T-helper 1 cell treated with Interleukin-12 subunit alpha and Interleukin-12 subunit beta and Interleukin-4 antibody, amounts not matched to agents 30 μg/mL and 1 μg/mL, for 36 hours (primary cell): ENCODE measurements at regions not wholly inside any gene's neighbourhood (a gene's known extent, or its start where the extent isn't known, plus 50 kb on each side); places are given as distances from the start of the nearest gene placed in this dataset.

Source experiments
- H3K27ac Mint-ChIP-seq: one replicate; pipeline ENCODE4 v1.8.0; 2021; ENCODE audit warnings: mild to moderate bottlenecking, mixed read lengths
- H3K27me3 Mint-ChIP-seq: one replicate; pipeline ENCODE4 v1.8.0; 2021; ENCODE audit warnings: low read depth, mixed read lengths
- H3K36me3 Mint-ChIP-seq: one replicate; pipeline ENCODE4 v1.8.0; 2021; ENCODE audit warnings: low read depth, mixed read lengths
- H3K4me1 Mint-ChIP-seq: one replicate; pipeline ENCODE4 v1.8.0; 2021; ENCODE audit warnings: low read depth, mixed read lengths
- H3K4me3 Mint-ChIP-seq: one replicate; pipeline ENCODE4 v1.8.0; 2021; ENCODE audit warnings: mild to moderate bottlenecking, moderate library complexity, mixed read lengths
- H3K9me3 Mint-ChIP-seq: one replicate; pipeline ENCODE4 v1.8.0; 2021; ENCODE audit warnings: mixed read lengths

GRCh38 chr21:14857529-14857928 lies 207.3 kb downstream of the NRIP1 start:
- H3K4me1 Mint-ChIP-seq, result no peaks in the 10 kb centered on the region
- no peak overlapping the region for H3K27ac Mint-ChIP-seq

DNA sequence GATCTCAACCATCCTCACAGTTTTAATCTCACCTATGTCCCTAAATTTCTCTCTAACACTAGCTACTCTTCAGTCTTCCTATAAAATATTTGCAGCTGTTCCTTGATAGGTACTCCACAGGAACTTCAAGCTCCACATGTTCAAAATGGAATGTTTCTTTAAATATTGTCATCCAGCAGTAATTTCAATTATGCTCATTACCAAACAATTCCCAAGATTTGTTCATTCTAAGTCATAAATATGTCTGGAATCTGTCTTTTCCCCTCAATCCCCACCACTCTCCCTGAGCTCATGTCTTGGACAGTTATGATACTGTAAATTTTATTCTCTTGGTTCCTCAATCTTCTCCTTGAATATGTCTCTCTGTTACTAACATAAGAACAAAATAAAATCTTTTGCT lies 214.4 kb downstream of the NRIP1 start:
- Mint-ChIP-seq H3K27me3 (no peaks in the 10 kb centered on the region), H3K36me3 (no peaks in the 10 kb centered on the region), H3K9me3 (peaks cover 19% of the 10 kb centered on the region), H3K27ac (no peak overlapping the region), H3K4me1 (no peaks in the 10 kb centered on the region), H3K4me3 (no peak overlapping the region)

More at GRCh38 chr21:14857529-14857928, 207.3 kb downstream of the NRIP1 start:
- Mint-ChIP-seq H3K27me3 (no peaks in the 10 kb centered on the region), H3K4me3 (no peak overlapping the region), H3K9me3 (peaks cover 5% of the 10 kb centered on the region), H3K36me3 (no peaks in the 10 kb centered on the region)

DNA sequence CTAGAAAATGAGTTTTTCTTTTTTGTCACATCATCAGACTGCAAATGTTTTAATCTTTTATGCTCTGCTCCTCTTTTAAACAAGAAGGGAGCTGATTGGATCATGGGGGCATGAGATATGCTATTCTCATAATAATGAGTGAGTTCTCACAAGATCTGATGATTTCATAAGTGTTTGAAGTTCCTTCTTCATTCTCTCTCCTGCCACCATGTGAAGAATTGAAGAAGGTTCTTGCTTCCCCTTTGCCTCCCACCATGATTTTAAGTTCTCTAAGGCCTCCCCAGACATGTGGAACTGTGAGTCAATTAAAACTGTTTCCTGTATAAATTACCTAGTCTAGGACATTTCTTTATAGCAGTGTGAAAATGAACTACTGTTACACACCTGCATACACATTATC lies 218.2 kb downstream of the NRIP1 start:
- Mint-ChIP-seq H3K4me3 (no peak overlapping the region), H3K27me3 (no peaks in the 10 kb centered on the region), H3K27ac (no peak overlapping the region), H3K4me1 (no peaks in the 10 kb centered on the region), H3K9me3 (peaks cover 23% of the 10 kb centered on the region), H3K36me3 (no peaks in the 10 kb centered on the region)

GRCh38 chr21:14844001-14844400 lies 220.8 kb downstream of the NRIP1 start:
- Mint-ChIP-seq H3K4me3 (no peak overlapping the region), H3K27me3 (peaks cover 4% of the 10 kb centered on the region), H3K4me1 (no peaks in the 10 kb centered on the region), H3K9me3 (peaks cover 23% of the 10 kb centered on the region), H3K27ac (no peak overlapping the region), H3K36me3 (no peaks in the 10 kb centered on the region)

GRCh38 chr21:14842601-14843000 lies 222.2 kb downstream of the NRIP1 start:
- Mint-ChIP-seq H3K27me3 (peaks cover 4% of the 10 kb centered on the region), H3K36me3 (no peaks in the 10 kb centered on the region), H3K4me3 (no peak overlapping the region), H3K4me1 (no peaks in the 10 kb centered on the region), H3K9me3 (peaks cover 19% of the 10 kb centered on the region), H3K27ac (no peak overlapping the region)

DNA sequence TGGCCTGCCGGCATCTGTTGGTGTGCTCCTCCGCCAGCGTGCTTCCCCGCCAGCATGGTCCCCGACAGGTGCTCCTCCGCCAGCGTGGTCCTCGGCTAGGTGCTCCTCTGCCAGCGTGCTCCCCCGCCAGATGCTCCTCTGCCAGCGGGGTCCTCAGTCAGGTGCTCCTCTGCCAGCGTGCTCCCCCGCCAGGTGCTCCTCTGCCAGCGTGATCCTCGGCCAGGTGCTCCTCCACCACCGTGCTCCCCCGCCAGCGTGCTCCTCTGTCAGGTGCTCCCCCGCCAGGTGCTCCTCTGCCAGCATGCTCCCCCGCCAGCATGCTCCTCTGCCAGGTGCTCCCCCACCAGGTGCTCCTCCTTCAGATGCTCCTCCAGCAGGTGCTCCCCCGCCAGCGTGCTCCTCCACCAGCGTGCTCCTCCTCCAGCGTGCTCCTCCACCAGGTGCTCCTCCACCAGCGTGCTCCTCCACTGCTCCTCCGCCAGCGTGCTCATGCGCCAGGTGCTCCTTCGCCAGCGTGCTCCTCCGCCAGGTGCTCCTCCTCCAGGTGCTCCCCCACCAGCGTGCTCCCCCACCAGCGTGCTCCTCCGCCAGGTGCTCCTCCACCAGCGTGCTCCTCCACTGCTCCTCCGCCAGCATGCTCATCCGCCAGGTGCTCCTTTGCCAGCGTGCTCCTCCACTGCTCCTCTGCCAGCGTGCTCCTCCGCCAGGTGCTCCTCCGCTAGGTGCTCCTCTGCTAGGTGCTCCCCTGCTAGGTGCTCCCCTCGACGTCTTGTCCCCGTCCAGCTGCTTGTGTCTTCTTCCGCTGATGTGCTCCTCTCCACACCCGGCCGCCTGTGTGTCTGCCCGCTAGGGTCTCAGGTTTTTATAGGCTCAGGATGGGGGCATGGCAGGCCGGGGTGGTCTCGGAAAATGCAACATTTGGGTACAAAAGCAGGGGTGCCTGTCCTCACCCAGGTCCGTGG lies 223.0 kb downstream of the NRIP1 start:
- Mint-ChIP-seq H3K4me1 (peaks cover 4% of the 10 kb centered on the region), H3K27ac (no peak overlapping the region), H3K4me3 (no peak overlapping the region), H3K36me3 (no peaks in the 10 kb centered on the region), H3K9me3 (peaks cover 16% of the 10 kb centered on the region), H3K27me3 (peaks cover 4% of the 10 kb centered on the region)

DNA sequence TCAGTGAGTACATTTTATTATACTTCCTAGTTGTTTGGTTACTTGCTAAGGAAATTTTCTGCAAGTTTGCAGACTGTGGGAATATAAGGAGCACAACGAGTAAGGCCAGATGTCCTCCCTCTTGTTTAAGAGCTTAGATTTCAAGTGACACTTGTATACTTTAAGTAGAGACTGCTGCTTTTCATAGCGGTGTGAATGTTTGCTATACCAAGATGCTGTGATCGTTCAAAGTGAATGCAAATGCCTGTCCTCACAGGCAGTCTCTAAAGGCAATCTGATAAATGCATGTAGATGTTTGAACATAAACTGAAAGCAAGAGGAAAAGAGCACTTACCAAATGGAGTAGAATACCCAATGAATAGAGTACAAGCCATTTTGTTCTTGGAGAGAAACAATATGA lies 226.4 kb downstream of the NRIP1 start:
- H3K9me3 Mint-ChIP-seq, result peaks cover 5% of the 10 kb centered on the region
- H3K36me3 Mint-ChIP-seq, result no peaks in the 10 kb centered on the region
- no peak overlapping the region for H3K4me3 Mint-ChIP-seq
- H3K27me3 Mint-ChIP-seq, result peaks cover 4% of the 10 kb centered on the region
- peaks cover 4% of the 10 kb centered on the region for H3K4me1 Mint-ChIP-seq
- no peak overlapping the region for H3K27ac Mint-ChIP-seq

GRCh38 chr21:14836950-14837349 lies 227.8 kb downstream of the NRIP1 start:
- Mint-ChIP-seq H3K27ac (no peak overlapping the region), H3K4me3 (no peak overlapping the region), H3K36me3 (no peaks in the 10 kb centered on the region), H3K27me3 (peaks cover 4% of the 10 kb centered on the region), H3K9me3 (no peaks in the 10 kb centered on the region), H3K4me1 (peaks cover 4% of the 10 kb centered on the region)

DNA sequence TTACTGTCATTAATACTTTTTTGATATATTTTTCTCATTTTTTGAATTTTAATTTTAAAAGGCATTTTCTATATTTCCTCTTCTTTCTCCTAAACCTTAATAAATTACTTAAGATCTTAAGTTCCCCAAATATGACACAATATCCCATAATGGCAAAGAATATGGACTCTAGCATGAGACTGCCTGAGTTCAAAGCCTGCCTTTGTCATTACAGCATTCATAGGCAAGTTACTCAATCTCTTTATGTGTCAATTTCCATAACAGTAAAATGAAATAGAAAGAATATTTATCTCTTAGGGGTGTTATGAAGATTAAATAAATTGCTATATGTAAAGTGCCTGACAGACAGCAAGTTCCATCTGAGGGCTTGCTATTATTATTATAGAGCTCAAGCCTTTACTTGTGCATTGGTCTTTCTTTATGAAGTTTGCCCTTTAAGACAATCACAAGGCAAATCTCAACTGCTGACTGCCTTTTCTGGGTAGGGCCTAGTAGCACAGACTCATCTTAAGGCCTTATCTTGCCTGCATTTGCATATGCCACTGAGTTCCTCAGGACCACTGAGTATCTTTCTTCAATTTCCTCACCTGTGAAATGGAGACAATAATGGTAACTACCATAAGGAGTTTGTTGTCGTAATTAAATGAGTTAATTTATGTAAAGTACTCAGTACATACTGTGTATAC lies 231.0 kb downstream of the NRIP1 start:
- Mint-ChIP-seq H3K4me3 (no peak overlapping the region), H3K27ac (no peak overlapping the region), H3K36me3 (no peaks in the 10 kb centered on the region), H3K9me3 (no peaks in the 10 kb centered on the region), H3K27me3 (no peaks in the 10 kb centered on the region), H3K4me1 (peaks cover 5% of the 10 kb centered on the region)

- no peaks in the 10 kb centered on the region for H3K27me3 Mint-ChIP-seq
- H3K36me3 Mint-ChIP-seq, result no peaks in the 10 kb centered on the region
- no peak overlapping the region for H3K4me3 Mint-ChIP-seq
- peaks cover 5% of the 10 kb centered on the region for H3K4me1 Mint-ChIP-seq
- H3K27ac Mint-ChIP-seq, result no peak overlapping the region
- H3K9me3 Mint-ChIP-seq, result no peaks in the 10 kb centered on the region
Observed at GRCh38 chr21:14833241-14833640, 231.6 kb downstream of the NRIP1 start.

DNA sequence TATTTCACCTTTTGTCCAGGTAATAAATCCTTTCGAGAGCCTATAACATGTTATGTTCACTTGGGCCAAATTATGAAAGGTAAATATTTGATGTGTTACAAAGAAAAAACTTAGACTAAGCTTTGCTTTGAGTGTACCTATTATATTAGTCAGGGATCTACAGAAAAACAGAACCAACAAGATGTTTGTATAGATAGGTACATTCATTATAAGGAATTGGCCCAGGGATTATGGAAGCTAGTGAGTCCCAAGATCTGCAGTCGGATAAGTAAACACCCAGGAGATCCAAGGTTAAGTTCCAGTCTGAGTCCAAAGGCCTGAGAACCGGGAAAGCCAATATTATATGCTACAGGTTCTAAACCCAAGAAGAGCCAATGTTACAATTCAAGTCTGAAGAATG lies 234.5 kb downstream of the NRIP1 start:
- Mint-ChIP-seq H3K36me3 (no peaks in the 10 kb centered on the region), H3K27me3 (no peaks in the 10 kb centered on the region), H3K9me3 (no peaks in the 10 kb centered on the region), H3K27ac (no peak overlapping the region), H3K4me1 (peaks cover 6% of the 10 kb centered on the region), H3K4me3 (no peak overlapping the region)

- no peak overlapping the region for H3K4me3 Mint-ChIP-seq
- H3K9me3 Mint-ChIP-seq, result no peaks in the 10 kb centered on the region
- H3K27me3 Mint-ChIP-seq, result no peaks in the 10 kb centered on the region
Observed at GRCh38 chr21:14829685-14830084, 235.1 kb downstream of the NRIP1 start.

GRCh38 chr21:14827468-14827867 lies 237.3 kb downstream of the NRIP1 start:
- Mint-ChIP-seq H3K27ac (no peak overlapping the region), H3K36me3 (no peaks in the 10 kb centered on the region), H3K4me1 (peaks cover 6% of the 10 kb centered on the region), H3K9me3 (no peaks in the 10 kb centered on the region), H3K27me3 (no peaks in the 10 kb centered on the region), H3K4me3 (no peak overlapping the region)

More at GRCh38 chr21:14829685-14830084, 235.1 kb downstream of the NRIP1 start:
- H3K36me3 Mint-ChIP-seq, result no peaks in the 10 kb centered on the region
- H3K4me1 Mint-ChIP-seq, result peaks cover 6% of the 10 kb centered on the region
- no peak overlapping the region for H3K27ac Mint-ChIP-seq

DNA sequence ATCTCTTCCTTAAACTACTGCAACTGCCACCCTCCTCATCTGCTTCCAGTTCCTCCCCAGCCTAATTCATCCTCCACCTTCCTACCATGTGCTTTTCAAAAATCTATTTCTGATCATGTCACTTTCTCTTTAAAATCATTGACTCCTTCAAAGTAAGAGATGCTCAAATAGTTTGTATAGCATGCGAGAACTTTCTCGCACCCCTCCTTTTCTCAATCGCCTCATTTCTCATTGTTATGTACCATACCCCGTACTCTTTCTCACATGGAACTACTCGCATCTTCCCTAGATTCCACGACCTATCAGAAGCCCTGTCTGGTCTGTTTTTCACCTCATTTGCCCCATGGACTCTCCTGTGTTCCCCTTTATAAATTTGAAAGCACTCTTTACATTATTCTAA lies 238.2 kb downstream of the NRIP1 start:
- H3K36me3 Mint-ChIP-seq, result no peaks in the 10 kb centered on the region
- H3K27me3 Mint-ChIP-seq, result no peaks in the 10 kb centered on the region
- no peak overlapping the region for H3K4me3 Mint-ChIP-seq
- H3K9me3 Mint-ChIP-seq, result no peaks in the 10 kb centered on the region
- peaks cover 6% of the 10 kb centered on the region for H3K4me1 Mint-ChIP-seq
- H3K27ac Mint-ChIP-seq, result peak overlapping the region; percentile 17

- H3K9me3 Mint-ChIP-seq, result no peaks in the 10 kb centered on the region
- no peak overlapping the region for H3K4me3 Mint-ChIP-seq
- no peak overlapping the region for H3K27ac Mint-ChIP-seq
- peaks cover 6% of the 10 kb centered on the region for H3K4me1 Mint-ChIP-seq
- H3K36me3 Mint-ChIP-seq, result no peaks in the 10 kb centered on the region
- no peaks in the 10 kb centered on the region for H3K27me3 Mint-ChIP-seq
Observed at GRCh38 chr21:14825514-14825974, 239.3 kb downstream of the NRIP1 start.
